Limb (tissue), 2 donors: ENCODE measurements at regions not wholly inside any gene's neighbourhood (a gene's known extent, or its start where the extent isn't known, plus 50 kb on each side); places are given as distances from the start of the nearest gene placed in this dataset.
A peak's percentile ranks its signal among the peaks of the same experiment; 100 is the strongest.

Experiments
- DNase-seq, 2 donors: peaks; one replicate each; pipeline ENCODE4 v3.0.0-alpha.2; 2016; ENCODE audit errors: extremely low spot score in 2 of 2

DNA sequence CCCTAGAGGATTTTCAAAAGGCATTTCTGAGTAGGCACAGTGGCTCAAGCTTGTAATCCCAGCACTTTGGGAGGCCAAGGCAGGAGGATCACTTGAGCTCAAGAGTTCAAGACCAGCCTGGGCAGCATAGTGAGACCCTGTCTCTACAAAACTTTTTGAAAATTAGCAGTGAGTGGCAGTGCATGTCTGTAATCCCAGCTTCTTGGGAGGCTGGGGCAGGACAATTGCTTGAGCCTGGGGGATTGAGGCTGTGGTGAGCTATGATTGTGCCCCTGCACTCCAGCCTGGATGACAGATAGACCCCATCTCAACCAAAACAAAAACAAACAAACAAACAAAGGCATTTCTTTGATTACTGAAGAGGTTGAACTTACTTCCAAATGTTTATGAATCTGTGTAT lies 201.4 kb downstream of the KIF26A start:
- DNase-seq, result no peak

DNA sequence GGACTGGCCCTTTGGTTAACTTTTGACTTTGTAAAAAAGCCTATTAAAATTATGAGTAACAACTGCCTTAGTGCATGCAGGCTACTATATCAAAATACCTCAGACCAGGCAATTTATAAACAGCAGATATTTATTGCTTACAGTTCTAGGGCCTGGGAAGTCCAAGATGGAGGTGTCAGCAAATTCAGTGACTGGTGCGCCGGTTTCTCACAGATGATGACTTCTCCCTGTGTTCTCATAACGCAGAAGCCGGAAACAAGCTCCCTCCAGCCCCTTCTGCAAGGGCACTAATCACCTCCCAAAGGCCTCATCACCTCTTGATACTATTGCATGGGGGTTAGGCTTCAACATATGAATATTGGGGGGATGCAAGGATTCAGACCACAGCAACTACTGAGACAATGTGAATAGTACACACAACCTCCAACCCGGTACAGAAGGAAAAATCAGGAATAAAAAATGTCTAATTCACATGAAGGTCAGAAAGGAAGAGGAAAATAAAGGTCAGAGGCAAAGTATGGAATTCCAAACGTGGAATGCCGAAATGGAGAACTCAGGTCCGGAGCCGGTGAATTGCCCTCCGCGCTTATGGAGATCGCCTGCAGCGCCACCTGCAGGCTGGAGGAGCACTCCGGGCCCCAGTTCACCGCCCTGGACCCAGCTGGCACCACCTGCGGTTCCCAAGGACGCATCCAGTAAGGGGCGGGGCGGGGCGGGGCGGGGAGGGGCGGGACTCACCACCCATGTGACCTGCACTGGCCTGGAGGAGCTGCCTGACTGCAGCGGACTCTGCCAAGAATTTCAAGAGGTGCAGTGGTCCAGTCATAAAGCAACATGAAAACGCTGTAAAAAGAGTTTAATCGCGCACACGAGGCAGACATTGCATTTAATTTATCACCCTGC lies 203.4 kb downstream of the KIF26A start:
- peak in 1 of 2 donors; percentile 82 for DNase-seq

DNA sequence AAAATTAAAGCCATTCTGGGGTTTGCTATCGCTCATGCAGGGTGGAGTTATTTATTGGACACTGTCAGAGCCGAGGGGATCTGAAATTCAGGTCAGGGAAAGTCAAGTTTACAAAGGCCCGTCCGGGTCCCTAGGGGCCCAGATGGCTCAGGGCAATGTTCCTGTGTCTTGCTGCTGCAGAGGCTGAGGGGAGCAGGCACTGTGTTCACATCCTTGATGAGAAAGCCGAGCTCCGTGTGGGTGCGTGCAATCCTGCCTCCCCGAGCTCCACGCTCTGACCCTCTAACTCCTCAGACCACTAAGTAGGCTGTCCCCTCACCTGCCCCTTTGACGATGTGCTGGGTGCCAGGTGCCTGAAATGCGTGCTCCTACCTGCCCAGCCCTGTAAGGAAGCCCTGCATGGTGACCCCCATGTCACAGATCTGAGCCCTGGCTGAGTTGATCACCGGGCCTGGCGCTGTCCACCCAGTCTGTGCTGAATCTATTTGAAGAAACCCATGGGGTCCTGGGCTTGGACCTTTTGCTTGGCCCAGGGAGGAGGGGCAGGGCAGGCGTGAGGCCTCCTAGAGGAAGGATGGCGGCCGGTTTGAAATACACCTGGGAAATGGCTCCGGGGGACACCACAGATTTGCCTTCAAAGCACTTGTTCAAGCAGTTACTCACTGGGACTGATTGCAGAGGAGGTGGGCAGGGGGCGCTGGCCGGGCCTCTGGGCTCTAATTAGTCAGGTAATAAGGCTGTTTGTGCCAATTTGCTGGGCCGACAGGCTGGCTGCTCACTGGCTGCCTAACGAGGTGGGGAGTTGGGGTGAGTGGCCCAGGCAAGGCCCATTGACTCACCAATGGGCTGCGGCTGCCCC lies 204.3 kb downstream of the KIF26A start:
- DNase-seq, result peak in 1 of 2 donors; percentile 56

DNA sequence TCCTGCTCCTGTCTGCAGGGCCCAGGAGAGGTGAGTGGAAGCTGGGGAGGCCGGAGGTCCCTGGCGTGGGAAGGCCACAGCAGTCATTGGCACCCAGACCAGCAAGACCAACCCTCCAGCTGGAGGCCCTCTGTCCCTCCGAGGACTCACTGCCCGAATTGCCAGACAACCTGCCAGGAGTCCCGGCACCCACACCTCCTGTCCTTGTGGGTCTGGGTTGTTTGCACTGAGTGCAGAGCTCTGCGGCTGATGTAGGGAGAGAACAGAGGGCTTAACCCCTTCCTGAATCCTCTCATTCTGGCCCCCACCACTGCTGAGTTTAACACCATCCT lies 204.9 kb downstream of the KIF26A start:
- no peak for DNase-seq

DNA sequence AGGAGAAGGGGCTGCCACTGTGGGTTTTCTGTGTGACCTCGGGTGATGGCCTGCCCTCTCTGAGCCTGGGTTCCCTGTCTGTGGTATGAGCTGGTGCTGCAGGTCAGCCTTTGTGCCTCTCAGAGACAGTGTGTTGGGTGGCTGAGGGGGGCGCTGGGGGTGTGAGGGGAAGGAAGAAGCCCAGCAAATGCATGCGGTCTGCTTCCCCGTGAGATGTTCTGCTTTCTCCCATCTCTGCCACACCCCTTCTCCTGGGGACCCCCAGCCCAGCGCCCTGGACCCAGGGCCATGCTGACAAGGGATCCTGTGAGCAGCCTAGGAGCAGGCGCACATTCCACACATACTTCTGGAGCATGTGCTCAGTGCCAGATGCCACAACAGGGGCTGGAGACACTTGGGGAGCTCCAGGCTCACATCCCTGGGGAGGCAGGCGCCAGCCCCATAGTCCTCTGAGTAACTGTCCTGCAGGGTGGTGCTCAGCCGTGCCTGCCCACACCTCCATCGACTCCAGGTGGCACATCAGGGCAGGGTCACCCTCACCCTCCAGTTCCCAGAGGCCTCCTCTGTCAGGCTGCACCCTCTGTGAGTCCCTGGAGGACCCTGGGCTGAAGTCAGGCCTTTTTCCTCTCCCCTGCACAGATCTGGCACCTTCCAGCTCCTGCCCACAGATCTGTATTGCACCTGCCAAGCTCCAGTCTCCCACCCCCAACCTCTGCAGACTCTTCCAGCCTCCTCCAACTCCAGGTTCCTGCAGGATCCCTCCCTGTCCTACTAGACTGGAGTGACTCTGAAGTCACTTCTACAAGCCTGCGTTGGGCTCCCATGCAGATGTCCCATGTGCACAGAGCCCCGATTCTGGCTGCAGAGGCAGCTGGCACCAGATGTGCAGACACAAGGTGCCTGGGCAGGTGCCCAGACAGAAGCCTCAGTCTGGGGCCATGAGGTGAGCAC lies 205.6 kb downstream of the KIF26A start:
- peak in 1 of 2 donors; percentile 29 for DNase-seq

DNA sequence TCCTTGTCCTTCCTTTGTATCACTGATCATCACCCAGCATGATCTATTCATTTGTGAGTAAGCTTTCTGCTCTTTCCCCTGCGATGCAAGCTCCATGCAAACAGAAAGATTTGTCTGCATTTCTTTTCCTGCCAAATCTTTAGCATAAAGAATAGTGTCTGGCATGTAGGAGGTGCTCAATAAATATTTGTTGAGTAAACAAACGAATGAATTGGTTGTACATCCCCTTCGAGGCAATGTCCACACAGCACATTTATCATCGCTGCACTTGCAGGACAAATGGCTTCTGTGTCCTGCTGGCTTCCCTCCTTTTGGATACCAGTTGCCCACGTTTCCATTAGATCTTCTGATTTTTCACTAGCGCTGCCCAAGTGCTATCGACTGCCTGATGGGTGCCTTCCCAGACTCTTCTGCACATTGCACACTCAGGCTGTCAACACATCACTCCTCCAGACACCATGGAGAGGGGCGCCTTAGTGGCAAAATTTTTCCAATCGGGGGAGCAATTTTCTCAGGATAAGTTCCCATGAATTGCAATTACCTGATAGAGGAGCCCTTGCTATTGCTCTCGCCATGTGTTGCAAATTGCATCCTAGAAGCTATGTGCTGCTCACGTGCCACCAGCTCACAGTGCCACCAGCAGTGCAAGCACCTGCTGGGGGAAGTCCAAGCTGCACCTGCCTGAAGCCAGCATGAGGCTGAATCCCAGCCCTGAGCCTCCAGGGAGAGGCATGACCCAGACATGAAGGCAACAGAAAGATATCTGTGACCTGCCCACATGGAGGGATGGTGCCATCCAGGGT lies 206.6 kb downstream of the KIF26A start:
- DNase-seq, result no peak

DNA sequence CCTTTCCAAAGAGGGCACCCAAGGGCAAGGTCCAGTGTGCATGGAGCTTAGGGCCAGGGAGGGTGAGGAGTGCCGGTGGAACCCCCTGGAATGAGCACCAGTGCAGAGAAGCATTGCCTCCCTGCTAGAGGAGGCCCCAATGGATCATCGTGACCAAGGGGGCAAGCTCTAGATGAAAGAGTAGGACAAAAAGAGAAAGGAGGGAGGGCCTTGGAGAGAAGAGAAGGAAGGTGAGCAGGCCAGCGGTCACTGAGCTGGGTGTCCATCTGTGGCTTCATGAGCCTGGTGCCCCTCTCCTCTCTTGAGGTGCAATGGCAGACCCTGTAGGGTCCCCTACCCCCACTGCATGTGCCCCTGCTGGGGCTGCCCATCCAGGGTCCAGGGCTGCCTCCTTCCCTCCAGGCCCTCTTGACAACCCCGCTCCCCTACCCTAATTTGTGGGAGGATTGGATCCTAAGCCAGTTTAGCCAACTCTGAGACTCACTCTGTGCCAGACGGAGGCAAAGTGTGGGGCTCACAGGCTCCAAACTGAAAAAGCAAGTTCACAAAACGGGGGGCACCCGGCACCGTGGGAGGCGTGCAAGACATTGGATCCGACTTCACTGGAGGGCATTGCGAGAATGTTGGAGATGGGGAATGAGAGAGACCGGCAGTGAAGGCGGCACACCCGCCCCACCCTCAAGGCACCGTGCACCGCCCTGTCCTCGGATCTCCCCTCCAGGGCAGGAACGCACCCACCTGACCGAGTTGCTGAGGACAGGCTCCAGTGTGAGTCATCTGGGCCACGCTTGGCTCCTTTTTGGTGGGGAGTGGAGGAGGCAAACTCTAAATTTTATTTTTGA lies 207.5 kb downstream of the KIF26A start:
- no peak for DNase-seq

DNA sequence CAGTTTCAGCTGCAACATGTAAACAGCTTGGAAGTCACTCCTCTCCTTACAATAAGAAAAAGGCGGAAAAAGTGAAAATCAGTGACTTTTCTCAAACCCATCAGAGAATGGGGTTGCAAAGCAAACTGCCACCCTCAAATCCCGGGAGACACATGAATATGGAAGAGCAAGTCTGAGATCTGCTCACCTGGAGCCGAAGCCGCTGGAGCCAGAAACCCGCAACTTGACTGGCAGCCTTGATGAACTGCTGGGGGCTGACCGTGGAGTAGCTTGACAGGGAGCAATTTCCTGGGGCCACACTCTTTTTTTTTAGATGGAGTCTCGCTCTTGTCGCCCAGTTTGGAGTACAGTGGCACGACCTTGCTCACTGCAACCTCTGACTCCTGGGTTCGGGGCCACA lies 208.2 kb downstream of the KIF26A start:
- DNase-seq, result no peak

DNA sequence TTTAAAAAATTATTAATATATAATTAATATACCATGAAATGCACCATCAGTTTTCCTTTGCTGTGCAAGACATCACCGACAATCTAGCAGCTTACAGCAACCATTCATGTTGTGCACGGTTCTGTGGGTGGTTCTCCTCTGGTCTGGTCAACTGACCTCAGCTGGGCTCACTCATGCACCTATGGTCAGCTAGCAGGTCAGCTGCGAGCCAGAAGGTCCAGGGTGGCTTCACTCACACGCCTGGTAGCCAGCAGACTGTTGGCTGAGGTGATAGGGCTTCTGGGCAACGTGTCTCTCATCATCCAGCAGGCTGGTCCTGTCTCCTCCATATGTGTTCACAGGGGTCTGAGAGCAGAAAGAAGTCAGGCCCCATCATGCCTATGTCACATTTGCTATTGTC lies 210.4 kb downstream of the KIF26A start:
- DNase-seq, result no peak

DNA sequence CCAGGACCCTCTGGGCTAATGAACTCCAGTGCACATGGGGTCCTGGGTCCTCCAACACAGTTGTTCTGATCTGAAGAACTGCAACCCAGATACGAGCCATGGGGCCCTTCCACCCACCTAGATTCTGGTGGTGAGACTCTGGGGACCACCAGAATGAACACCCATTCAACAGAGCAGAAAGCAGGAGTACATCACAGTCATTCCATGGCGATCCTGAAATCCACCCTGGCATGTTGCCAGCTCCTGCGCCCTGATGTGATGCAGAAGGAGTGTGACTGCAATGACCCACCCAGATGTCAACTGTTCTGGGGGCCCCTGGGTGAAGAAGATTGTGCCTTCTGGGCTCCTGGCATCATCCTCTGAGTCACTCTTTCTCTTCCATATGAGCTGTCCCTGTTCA lies 211.6 kb downstream of the KIF26A start:
- DNase-seq, result peak in 1 of 2 donors; percentile 25

DNA sequence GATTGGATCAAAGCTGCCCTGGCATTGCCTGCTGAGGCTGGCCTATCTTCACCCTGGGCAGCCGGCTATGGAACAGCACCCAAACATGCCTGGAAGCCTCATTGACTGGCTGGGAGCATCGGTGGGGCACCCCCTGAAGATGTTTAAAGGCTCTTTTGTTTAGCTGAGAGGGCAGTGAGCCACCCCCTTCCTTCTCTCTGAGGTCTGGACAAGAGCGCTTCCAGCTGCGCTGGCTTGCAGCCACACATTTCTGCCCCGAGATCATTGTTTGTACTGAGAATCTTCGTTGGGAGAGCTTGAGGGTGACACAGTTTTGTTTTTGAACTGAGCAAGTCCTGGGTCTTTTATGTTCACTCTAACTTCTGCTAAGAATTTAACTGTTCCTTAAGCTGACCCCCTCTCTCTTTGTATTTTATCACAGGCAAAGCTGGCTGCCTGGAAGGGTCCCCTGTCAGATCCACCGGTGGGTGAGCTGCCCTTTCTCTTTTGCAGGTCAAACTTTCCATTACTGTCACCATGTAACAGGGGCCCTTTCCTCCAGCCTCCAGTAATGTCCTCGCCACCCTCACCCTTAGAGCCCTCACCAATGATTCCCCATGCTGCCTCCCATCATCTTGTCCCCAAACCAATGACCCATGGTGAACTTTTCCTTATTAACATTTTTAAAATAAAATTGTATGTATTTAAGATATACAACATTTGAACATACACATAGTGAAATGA lies 212.2 kb downstream of the KIF26A start:
- peak; percentile 24 to 61 for DNase-seq

DNA sequence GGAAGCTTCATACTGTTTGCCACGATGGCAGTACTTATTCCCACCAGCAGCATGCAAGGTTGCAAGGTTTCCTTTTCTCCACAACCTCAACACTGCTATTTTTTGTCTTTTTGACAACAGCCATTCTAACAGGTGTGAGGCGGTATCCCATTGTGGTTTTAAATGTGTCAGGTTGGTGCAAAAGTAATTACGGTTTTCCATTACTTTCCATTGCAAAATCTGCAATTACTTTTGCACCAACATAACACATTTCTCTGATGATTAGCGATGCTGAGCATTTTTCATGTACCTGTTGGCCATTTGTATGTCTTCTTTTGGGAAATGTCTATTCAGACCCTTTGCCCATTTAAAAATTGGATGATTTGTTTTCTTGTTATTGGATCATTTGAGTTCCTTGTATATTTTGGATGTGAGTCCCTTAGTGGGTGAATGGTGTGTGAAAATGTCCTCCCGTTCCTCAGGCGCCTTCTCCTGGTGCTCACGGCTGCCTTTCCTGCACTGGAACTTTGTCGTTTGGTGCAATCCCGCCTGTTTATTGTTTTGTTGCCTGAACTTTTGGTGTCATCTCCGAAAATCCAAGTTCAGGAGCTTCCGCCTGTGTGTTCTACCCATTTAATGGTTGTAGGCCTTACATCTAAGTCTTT lies 213.6 kb downstream of the KIF26A start:
- DNase-seq, result no peak

DNA sequence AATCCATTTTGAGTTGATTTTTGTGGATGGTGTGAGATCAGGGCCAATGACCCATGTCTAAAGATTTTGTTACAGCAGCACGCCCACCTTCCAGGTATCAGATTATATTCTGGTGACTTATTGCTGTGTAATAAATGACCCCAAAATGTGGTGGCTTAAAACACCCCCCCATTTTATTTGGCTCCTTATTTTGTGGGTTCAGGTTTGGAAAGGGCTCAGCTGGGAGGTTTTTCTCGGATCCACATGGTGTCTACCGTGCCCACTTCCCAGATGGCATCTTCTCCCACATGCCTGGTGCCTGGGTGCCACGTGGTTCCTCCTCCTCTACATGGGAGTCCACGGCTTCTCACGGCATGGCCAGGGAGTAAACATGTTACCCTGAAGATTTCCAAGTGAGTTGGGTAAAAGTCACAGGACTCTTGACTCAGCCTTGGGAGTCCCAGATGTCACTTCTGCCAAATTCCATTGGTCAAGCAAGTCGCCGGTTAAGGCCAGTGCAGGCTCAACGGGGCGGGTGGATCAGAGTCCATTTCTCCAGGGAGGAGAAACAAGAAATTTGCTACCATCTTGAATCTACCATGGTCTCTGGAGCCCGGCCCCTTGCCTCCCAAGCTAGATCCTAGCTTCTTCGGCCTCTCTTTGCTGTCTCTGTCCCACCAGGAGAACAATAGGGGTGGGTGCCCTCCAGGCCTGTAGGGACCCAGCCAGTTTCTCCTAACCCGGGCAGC lies 214.3 kb downstream of the KIF26A start:
- no peak for DNase-seq

DNA sequence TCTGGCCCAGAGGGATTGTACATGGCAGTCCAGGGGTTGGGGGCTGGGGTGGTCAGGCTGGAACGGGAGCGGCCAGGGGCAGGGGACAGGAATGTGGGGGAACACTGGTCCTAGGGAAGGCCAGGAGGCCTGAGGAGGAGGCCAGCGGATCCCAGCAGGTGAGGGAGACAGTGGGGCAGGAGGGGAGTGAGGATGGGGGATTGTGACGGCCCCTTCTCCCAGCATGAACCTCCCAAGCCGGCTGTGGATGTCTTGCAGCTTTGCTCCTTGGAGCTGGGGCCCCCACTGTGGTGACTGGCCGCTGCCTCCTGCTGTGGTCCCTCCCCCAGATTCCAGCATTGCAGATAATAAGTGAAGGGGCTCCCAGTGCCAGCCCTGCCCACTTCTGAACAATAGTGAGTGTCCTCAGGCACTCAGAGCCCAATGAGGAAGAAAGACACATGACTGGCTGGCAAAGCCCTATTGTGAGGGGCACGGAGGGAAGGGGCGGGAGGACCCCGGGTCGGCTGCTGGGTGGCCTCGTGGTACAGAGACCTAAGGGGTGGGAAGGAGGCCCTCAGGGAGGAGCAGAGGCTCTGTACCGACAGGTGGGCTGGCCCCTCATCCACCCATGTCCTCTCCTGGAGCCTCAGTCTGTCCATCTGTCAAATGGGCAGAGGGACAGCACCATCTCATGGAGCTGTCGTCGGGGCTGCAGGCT lies 215.0 kb downstream of the KIF26A start:
- peak in 1 of 2 donors; percentile 17 for DNase-seq

DNA sequence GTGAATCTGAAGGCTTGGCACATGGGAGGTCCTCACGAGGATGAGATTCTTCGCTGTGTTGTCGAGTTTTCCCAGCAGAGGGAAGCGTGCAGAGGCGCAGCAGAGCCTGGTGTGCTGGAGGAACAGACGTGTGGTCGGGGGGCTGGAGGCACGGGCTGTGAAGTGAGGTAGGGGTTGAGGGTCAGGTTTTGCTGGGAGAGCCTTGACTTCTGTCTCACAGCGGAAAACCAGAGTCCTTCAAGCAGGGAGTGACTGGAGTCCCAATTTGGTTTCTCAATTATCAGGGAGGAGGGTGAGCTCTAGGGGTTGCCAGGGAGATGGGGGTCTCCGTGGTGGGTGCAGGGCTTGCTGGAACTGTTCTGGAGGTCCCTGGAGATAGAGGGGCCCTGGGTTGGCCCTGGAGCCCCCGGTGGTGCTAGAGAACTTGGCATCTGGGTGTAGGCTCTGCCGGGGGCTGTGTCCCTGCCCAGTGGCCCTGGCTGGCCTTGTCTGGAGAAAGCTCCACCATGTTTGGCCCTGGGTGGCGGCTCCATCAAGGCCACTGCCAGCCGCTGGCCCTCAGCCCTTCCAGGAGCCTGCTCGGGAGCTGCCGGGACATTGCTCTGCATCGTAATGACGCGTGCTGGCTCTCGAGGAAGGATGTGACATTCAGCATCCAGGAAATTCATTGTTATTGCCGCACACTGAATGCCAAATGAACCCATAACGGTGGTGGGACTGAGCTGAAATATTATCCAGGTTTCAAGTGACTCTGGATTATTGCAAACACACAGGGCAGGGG lies 215.7 kb downstream of the KIF26A start:
- peak in 1 of 2 donors; percentile 46 for DNase-seq
